Vagina (tissue), 2 donors: ENCODE measurements at regions not wholly inside any gene's neighbourhood (a gene's known extent, or its start where the extent isn't known, plus 50 kb on each side); places are given as distances from the start of the nearest gene placed in this dataset.

Experiments
- POLR2AphosphoS5 ChIP-seq, 2 donors: sonication (generic); formaldehyde crosslinking; IDR thresholded peaks; one replicate each; pipeline ENCODE4 v1.9.0; 2017; ENCODE audit warnings: antibody characterized with exemption in 2 of 2, mild to moderate bottlenecking in 2 of 2, low read depth in 1 of 2; ENCODE audit not compliant: insufficient read depth in 1 of 2
- TF ChIP-seq, protein P1 (sequence below), 3 experiments: fragments of 450-650 bp in 2 of 3; fragments of 200-600 bp in 1 of 3; sonication (generic) in 1 of 3; IDR thresholded peaks; one replicate each; pipeline ENCODE4 v1.5.1; 2017 to 2019; ENCODE audit warnings: antibody characterized with exemption in 3 of 3, mild to moderate bottlenecking in 2 of 3, moderate library complexity in 2 of 3

DNA sequence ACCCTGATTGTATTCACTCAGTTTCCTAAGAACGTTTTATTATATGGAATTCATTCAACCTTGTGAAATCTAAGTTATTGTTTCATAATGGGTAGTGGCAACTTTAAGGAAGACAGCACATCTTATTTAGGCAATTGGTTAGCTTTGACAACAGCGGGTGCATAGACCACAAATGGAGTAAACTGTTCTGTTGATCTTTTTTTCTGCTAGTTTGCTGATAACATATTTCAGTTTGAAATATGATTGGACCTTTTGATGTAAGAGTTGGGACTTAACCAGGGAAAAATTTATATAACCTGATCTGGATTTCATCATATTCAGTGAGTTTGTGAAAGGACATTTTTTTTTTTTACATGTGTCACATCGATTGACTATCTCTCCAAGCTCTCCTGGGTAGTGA lies 151.7 kb downstream of the HLX start:
- TF ChIP-seq, protein P1, sequence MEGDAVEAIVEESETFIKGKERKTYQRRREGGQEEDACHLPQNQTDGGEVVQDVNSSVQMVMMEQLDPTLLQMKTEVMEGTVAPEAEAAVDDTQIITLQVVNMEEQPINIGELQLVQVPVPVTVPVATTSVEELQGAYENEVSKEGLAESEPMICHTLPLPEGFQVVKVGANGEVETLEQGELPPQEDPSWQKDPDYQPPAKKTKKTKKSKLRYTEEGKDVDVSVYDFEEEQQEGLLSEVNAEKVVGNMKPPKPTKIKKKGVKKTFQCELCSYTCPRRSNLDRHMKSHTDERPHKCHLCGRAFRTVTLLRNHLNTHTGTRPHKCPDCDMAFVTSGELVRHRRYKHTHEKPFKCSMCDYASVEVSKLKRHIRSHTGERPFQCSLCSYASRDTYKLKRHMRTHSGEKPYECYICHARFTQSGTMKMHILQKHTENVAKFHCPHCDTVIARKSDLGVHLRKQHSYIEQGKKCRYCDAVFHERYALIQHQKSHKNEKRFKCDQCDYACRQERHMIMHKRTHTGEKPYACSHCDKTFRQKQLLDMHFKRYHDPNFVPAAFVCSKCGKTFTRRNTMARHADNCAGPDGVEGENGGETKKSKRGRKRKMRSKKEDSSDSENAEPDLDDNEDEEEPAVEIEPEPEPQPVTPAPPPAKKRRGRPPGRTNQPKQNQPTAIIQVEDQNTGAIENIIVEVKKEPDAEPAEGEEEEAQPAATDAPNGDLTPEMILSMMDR (IDR thresholded peaks at IDR 0.05) = no peak
- no peak for TF ChIP-seq POLR2AphosphoS5 (IDR thresholded peaks at IDR 0.05; ENCODE audit: insufficient read depth in 1 of 2, low read depth in 1 of 2)
